Amniotic epithelial cell (primary cell): ENCODE measurements at regions not wholly inside any gene's neighbourhood (a gene's known extent, or its start where the extent isn't known, plus 50 kb on each side); places are given as distances from the start of the nearest gene placed in this dataset.

Experiments
- DNase-seq: peaks from one replicate; pipeline ENCODE4 v3.0.0-alpha.2; 2010; ENCODE audit warnings: low read depth

DNA sequence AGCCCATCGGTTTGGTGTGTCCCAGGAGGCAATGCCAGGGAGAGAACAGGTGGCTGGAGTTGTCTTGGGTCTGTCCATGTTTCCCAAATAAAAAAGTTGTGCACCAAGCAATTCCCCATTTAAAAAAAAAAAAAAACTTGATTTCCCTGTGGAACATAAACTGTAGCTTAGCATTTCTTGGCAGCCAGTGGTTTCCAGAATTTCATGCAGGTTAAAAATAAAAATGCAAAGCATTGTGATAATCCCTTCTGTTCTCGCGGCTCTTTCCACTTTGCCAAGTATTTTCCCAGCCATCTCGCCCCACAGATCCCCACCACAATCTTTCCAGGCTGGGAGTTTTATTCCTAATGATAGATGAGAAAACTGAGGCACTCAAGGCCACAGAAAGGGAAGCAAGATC lies 51.4 kb upstream of the MSX1 start:
- DNase-seq, result no peak

DNA sequence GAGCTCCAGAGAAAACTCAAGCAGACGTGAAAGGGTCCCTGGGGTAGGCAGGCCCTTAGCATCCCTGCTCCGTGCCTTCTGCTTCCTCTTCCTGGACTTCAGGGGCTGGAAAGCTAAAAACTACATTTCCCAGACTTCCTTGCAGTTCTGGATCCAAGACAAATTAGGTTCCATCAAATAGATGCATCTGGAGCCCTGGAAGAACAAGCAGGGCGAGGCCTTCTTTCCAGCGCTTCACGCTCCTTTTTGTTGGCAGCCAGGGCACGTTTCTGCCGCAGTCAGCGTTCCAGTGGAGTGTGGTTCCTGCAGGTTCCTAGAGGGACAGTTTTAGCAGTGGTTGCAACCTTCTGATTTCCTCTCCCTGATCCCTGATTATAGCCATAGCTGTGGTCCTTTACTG lies 53.6 kb upstream of the MSX1 start:
- DNase-seq, result no peak

DNA sequence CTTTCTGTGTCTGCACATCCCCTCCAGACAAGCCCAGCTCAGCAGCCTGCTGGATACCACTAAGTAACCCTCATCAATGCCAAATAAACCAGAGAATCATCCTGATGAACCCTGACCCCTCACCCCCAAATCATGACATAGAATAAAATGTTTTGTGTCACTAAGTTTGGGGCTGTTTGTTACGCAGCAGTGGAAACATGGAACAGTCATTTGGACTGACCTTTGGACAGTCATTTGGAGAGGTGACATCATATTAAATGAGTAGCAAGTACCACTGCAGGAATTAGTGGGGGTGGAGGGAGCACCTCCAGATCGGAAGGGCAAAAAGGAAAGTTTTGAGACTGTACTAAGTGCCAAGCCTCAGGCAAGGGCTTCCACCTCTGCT lies 55.6 kb upstream of the MSX1 start:
- no peak for DNase-seq

DNA sequence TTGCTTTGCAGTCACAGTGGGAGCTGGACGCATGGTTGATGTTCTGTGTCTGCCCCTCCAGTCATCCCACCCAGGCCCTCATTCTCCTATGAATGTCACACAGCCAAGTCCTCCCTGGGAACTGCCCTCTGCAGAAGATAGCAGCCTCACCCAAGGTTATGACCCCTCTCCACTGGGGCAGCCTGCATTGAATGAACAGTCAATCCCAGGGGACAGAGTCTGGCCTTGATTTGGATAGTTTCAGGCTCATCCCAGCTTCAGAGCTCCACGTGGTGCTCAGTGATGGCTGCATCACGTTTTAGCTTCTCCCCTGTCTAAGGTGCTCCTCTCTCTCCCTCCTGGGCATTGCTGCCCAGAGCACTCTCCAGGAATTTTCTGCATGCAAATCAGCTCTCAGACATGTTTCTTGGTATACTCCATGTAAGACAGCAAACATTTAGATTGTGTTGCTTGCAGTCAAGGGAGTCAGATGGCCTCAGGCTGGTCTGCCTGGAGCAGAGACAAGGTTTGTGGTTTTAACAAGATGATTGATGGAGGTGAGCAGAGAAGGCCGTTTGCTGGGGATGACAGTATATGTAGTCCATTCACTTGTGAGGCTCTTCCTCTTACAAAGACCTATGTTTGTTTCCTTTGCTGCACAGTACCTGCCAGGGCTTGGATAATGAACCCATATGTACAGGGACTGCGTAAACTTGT lies 56.1 kb upstream of the MSX1 start:
- no peak for DNase-seq

DNA sequence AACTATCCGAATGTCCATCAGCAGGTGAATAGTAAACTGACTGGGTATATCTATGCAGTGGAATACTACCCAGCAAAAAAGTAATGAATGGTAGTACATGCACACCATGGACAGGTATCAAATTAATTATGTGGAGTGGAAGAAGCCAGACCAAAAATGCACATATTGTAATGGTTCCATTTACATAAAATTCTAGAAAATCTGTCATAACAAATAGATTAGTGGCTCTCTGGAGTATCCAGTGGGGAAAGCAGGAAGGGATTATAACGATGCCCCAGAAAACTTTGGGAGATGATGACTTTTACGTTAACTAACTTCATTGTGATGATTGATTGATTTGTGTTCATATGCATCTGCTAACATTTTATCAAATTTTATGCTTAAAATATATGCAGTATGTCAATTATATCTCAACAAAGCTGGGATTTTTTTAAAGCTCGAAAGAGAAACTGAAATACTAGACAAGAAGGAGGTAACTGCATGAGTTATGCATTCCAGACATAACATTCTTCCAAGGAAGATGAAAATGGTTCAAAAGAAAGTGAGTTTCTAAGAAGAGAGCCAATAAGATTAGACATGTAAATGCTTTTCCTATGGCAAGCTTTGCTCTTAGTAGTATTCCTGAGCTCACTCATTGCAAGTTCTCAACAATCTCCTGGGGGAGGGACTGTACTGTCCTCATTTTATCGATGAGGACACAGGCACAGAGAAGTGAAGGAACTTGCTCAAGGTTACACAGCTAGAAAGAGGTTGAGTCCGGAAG lies 58.6 kb upstream of the MSX1 start:
- no peak for DNase-seq

DNA sequence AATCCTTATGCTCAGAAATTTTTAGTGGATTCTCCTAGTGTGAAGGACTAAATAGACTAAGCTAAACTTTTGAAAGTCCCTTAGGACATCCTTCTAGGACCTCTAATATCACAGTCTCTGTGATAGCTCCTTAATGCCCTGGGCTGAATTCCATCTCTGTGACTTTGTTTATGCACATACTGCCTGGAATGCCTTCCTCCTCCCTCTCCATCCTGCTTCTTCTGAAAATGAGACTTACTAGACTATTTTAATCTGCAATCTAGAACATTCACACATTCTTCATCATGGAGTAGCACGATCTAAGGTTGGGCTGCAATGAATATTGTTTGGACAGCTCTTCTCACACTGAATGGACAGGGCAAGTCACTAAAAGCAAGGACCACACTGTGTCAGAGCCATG lies 65.0 kb upstream of the MSX1 start:
- no peak for DNase-seq

DNA sequence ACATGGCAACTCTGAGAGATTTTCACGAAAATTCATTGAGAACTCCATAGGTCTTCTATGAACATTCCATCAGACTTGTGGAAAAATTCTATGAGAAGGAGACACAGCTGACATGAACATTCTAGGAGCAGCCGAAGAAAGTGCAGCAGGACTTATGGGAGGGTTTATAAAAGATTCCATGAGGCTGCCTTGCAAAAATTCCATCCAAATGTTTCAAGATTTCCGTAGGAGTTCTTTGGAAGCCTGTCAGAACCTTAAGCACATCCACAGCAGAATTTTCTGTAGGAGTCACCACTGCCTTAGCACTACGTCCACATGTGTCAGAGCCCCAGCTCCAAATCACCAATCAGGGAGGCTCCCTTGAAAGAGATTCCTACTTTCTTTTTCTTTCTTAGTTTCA lies 67.0 kb upstream of the MSX1 start:
- no peak for DNase-seq

DNA sequence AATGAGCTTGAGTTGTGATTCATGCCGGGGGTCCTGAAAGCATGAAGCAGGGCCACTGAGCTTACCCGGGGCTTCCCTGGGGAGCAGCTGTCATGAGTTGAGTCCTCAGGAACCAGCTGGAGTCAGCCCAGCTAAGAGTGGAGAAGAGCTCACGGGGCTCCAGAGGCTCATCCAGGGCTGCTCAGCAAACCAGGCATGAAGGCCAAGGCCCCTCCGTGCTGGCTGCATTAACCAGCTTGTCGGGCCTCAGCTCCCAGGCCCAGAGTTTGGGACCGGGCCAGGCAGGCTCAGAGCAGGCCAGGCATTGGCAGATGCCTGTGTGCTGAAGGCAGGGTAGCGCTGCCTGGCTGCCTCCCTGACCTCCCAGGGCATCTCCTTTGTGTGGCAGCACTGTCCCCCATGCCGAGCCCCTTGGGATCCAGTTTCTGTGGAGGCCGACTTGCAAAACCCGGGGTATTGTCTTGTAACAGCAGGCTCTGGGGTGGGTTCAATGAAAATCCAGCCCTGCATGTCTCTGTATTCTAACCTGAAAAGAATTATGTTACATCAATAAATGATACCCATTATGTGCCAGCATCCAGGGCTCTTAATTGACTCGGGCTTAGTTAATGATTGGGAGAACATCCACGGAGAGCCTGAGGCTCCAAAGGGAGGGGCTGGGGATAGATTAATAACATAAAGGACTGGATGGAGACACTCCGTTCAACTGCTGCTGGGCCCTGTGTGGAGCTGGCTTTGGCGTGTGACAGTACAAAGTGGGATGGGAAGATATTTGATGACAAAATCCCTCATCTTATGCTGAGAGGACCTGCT lies 68.0 kb upstream of the MSX1 start:
- no peak for DNase-seq

DNA sequence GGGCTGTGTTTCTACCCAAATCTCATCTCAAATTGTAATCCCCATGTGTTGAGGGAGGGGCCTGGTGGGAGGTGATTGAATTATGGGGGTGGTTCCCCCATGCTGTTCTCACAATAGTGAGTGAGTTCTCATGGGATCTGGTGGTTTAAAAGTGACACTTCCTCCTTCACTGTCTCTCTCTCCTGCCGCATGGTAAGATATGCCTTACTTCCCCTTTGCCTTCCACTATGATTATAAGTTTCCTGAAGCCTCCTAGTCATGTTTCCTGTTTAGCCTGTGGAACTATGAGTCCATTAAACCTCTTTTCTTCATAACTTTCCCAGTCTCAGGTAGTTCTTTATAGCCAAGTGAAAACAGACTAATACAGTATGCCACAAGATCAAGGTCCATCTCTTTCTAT lies 70.0 kb upstream of the MSX1 start:
- no peak for DNase-seq

DNA sequence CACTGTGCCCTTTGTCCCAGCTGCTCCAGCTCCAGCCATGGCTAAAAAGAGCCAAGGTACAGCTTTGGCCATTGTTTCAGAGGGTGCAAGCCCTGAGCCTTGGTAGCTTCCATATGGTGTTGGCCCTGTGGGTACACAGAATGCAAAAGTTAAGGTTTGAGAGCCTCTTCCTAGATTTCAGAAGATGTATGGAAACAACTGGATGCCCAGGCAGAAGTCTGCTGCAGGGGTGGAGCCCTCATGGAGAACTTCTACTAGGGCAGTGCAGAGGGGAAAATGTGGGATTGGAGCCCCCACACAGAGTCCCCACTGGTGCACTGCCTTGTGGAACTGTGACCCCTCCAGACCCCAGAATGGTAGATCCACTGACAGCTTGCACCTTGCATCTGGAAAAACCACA lies 70.9 kb upstream of the MSX1 start:
- DNase-seq, result no peak

DNA sequence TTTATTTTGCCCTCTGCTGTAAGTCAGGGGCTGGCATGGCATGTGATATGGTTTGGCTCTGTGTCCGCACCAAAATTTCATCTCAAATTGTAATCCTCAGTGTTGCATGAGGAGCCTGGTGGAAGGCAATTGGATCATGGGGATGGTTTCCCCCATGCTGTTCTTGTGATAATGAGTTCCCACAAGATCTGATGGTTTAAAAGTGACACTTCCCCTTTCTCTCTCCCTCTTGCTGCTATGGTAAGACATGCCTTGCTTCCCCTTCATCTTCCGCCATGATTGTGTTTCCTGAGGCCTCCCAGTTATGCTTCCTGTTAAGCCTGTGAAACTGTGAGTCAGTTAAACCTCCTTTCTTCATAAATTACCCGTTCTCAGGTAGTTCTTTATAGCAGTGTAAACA lies 72.0 kb upstream of the MSX1 start:
- DNase-seq, result no peak

DNA sequence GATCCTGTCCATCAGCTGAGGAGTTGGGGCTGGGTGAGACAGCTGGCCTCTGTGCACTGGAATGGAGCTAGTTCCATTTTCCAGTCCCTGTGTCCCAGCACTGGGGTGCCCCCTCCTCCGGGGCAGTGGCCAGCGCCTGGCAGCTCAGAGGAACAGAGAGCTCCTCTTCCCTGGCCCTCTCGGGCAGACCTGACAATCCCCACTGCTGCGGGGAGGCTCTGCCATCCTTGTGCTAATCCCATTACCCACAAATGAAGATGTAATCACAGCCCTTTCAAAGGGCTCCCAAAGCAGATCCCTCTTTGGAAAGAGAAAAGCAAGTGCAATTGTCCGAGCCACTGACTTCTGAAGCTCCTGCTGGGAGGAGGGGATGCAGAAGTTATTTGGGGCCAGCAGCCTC lies 75.1 kb upstream of the MSX1 start:
- no peak for DNase-seq

DNA sequence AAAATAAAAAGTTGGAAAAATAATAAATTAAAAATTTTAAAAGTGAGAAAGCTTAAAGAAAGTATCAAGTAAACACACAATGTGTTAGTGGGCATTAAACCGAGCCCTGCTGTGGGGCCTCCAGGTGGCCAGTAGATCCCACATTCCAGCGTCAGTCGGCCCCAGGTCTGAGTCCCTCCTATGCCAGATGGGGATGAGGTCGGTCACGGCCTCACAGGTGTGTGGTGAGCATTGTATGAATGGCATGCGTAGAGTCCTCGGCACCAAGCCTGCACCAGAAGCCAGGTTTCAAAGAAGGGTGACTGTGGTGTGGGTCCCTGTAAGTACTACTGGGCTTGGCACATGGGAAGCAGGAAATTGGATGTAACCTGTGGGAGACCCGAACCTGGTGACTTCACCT lies 75.6 kb upstream of the MSX1 start:
- no peak for DNase-seq

DNA sequence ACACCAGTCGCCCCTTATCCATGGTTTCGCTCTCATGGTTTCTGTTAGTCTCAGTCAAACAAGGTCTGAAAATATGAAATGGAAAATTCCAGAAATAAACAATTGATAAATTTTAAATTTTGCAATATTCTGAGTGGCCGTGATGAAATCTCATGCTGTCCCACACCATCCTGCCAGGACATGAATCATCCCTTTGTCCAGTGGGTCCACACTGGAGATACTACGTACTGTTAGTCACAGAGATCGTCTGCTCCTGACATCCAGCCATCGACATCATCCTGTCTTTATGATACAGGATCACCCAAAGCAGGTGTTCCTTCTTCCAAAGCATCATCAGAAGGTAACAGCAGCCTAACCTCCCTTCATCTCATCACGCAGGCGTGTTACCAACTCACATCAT lies 76.5 kb upstream of the MSX1 start:
- DNase-seq, result no peak

DNA sequence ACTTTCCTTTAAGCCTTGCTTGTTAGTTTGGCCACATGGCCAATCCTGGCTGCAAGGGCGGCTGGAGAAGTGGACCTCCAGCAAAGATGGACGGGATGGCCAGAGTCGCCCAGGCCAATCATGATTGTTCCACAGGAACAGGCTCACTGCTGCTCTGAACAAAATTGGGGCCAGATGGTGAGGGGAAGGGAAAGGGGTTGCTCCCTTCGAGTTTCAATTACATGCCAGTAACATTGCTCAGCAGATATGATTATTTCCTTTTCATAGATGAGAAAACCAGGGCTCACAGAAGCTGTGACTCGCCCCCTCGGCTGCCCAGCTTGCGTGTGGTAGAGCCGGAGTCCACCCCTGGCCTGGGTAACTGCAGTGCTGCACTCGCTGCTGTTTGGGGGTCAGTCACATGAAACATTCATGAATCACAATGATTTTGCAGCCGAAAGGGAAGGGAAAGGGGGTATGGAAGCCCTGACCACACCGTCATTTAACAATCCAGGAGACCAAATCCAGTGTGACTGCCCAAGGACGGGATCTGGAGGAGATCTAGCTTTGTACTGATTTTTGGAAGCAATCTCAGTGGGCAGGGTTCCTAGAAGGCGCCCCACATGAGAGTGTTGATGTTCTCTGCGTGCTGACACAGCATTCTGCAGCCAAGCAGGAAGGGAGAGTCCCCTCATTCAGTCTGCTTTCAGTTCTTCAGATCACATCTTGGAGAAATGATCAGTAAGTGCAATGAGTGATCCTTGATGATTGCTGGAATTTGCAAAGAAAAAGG lies 77.3 kb upstream of the MSX1 start:
- DNase-seq, result no peak

DNA sequence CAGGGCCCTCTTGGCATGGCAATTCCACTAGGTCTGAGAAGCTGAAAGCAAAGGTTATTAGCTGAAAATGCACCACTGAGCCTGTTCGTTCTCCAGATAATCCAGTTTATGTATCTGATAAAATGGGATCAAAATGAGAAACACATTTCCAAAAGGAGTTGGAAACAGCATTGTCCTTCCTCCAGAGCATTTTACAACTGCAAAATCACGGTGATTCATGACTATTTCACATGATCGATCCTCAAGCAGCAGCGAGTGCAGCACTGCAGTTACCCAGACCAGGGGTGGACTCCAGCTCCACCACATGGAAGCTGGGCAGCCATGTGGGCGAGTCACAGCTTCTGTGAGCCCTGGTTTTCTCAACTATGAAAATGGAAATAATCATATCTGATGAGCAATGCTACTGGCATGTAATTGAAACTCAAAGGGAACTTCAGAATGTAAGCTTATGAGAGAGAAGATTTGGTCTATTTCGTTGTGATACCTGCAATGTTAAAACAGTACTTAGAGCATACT lies 78.7 kb upstream of the MSX1 start:
- peak; percentile 14 for DNase-seq

DNA sequence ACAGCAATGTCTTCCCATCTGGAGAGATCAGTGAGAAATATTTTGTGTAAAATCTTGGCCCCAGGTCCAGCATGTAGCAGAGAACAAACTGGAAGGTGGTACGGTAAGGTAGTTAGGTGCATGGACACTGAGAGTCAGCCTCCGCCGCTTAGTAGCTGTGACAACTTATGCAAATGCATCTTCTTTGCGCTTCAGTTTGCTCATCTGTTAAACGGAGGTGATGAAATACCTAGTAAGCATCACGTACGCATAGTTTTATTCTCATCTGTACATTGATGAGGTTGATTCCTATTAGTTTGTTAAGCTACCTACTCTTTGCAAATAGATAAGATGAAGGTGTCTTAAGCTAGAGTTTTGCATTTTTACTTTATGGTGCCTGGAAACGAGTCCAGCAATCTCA lies 80.0 kb upstream of the MSX1 start:
- no peak for DNase-seq

DNA sequence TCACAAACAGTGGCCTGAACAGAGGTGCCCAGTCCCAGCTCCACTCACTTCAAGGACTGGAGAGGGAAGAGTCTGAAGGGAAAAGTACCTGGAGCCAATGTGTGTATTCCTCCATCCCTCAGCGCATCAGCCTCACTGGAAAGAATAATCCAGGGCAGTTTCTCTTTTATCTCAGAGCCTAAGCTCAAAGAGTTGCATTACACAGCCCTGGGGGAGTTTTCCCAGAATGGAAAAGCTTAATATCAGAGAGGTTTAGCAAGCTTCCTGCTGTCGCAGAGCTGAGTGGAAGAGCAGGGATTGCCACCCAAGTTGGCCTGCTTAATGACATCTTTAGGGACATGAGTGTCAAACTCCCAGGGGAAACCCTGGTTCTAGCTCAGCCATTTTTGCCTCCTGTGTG lies 80.4 kb upstream of the MSX1 start:
- DNase-seq, result no peak

DNA sequence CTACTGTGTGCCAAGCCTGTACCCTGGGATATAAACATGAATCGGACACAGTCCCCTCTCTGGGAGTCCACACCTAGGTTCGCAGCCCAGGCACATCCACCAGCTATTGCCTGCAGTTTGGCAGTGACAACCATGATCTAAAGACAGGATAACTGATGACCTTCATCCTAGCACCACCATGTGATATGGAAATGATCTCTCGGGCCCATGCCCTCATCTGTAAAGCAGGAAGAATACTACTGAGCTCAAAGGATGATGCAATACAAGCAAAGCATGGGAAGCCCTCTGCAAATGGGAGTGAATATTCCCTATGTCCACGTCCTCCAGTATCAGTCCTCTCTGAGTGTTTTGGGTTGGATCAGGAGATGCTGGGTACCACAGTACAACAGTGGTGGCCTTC lies 80.9 kb upstream of the MSX1 start:
- DNase-seq, result no peak

DNA sequence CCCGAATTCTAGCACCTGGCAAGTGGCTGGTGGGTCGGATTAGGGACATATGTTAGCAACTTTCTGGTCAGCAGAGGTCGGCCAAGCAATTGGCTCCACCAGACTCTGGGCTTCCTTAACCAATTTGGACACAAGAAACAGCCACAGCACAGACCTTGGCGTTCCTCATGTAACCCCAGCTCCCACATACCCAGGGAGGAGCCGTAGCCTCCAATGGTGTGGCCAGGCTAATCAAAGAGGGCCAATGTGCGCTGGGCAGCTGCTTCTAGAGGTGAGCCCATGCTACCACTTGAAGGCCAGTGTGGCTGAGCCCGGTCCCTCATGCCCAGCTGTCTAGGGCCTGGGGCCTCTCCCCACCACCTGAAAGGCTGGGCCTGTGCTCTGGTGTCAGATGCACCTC lies 82.5 kb upstream of the MSX1 start:
- DNase-seq, result no peak

DNA sequence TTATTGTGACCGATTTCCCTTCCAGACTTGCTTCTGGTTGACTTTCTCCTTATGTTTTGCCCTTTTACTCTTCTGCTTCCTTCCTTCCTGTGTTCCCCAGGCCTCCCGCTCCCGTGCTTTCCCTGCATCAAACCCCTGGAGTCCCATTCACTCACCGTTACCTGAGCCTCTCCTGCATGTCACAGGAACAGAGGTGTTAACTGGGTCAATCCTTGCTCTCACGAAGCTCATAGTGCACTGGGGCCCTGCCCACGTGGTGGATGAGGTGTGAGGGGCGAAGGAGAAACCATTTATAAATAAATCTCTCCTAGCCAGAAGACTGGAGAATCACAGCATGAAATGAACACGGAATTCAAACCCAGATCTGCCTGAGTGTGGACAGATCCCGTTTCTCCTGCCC lies 83.1 kb upstream of the MSX1 start:
- DNase-seq, result no peak

DNA sequence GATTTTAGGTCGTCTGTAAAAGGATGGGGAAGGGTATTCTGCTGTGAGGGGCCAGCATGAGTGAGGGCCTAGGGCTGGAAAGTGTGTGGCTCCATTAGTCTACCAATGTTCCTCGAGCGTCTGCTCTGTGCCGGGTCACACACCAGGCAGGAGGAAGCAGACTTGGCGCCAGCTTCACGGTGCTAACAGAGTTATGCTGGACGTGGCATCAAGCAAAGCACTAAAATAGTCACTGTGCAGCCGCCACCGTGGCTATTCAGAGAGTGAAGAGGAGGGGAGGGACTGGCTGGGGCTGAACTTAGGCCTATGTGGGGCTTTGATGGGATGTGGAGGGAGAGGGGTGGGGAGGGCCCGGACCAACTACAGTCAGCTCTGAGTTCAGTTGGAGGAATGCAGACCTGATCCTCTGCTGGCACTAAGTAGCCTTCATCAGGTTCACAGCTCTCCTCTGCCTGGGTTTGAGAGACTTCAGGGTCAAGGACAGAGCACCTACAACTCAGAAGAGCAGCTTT lies 83.9 kb upstream of the MSX1 start:
- no peak for DNase-seq
